ENCODE measurements at regions not wholly inside any gene's neighbourhood (a gene's known extent, or its start where the extent isn't known, plus 50 kb on each side); places are given as distances from the start of the nearest gene placed in this dataset.

GRCh38 chr18:30765247-30765646, 277.3 kb downstream of the DSC3 start (continued):
- TF ChIP-seq E4F1 (IDR thresholded peaks at IDR 0.05; ENCODE audit: borderline replicate concordance, partially characterized antibody) (no peak), GABPA (IDR thresholded peaks at IDR 0.05; ENCODE audit: low read depth) (no peak)

- CTCF ChIA-PET: no interaction called here
- no peaks in the 10 kb centered on the region for H3K27me3 ChIP-seq (replicated peaks in 1 of 2; ENCODE audit: control insufficient read depth in 2 of 2, insufficient read depth in 2 of 2, low read length in 1 of 2)
- no peak overlapping the region for H3K4me2 ChIP-seq (ENCODE audit: control insufficient read depth, insufficient read depth)
- in situ Hi-C loops (cut with MboI): no loop called here
- no peak for ATAC-seq
- no peaks in the 10 kb centered on the region for H3K36me3 ChIP-seq (ENCODE audit: control insufficient read depth in 2 of 2, insufficient read depth in 2 of 2, low read length in 1 of 2)
- WGBS (ENCODE audit: insufficient coverage, insufficient replicate concordance, low lambda C conversion rate, missing lambda C conversion rate): 3% methylated on average over 3 of the region's 3 CpGs
- no peak overlapping the region for H3K27ac ChIP-seq (ENCODE audit: control insufficient read depth, insufficient read depth)
- no peak for FAIRE-seq
- no peak overlapping the region for H2AFZ ChIP-seq (ENCODE audit: control insufficient read depth, low read depth, low read length)
- SMC1A ChIA-PET (ENCODE audit: uncharacterized antibody, unreplicated experiment): no interaction called here
- intact Hi-C loops (cut with micrococcal nuclease; ENCODE audit: unreplicated experiment): no loop called here
- H3K9ac ChIP-seq (ENCODE audit: control insufficient read depth, insufficient read depth, low read length): no peak overlapping the region
- DNase-seq (ENCODE audit: low read depth, low spot score): no peak
- H3K9me3 ChIP-seq (replicated peaks; ENCODE audit: control insufficient read depth, insufficient read depth, low read length): no peaks in the 10 kb centered on the region
- POLR2A ChIA-PET: no interaction called here
- no TSS peak for BruUV-seq (replicated peaks)
- H3K79me2 ChIP-seq (ENCODE audit: control insufficient read depth, insufficient read depth, low read length): no peaks in the 10 kb centered on the region
- no peaks in the 10 kb centered on the region for H3K4me1 ChIP-seq (ENCODE audit: control insufficient read depth, insufficient read depth, low read length)
- no peaks in the 10 kb centered on the region for H4K20me1 ChIP-seq (ENCODE audit: control insufficient read depth, insufficient read depth)
- no peak for TF ChIP-seq PML (IDR thresholded peaks at IDR 0.05; ENCODE audit: low read length)
- TF ChIP-seq USF2 (IDR thresholded peaks at IDR 0.05; ENCODE audit: borderline replicate concordance, low read depth, low read length): no peak
- TF ChIP-seq SIN3A (IDR thresholded peaks at IDR 0.05; ENCODE audit: low read depth, low read length): no peak
- TF ChIP-seq NR2C2 (IDR thresholded peaks at IDR 0.05; ENCODE audit: borderline replicate concordance, control insufficient read depth, insufficient read length, low read depth): no peak
- no peak for TF ChIP-seq ZNF622 (IDR thresholded peaks at IDR 0.05)
- TF ChIP-seq ZBTB33 (IDR thresholded peaks at IDR 0.05): no peak
- no peak for TF ChIP-seq TBL1XR1 (IDR thresholded peaks at IDR 0.05; ENCODE audit: low read depth, low read length)
- no peak overlapping the region for H3K4me3 ChIP-seq
- RAD21 ChIA-PET (ENCODE audit: unreplicated experiment): no interaction called here
Observed at GRCh38 chr18:30763902-30764350, 278.6 kb downstream of the DSC3 start.
